T-helper 17 cell (primary cell): ENCODE measurements at regions not wholly inside any gene's neighbourhood (a gene's known extent, or its start where the extent isn't known, plus 50 kb on each side); places are given as distances from the start of the nearest gene placed in this dataset.
"Not testable (repeated sequence)": the region's sequence is repeated elsewhere in the genome, so short reads cannot be mapped to it uniquely, and the experiment has no call there.

Source experiments
- ATAC-seq: fragments of 150-1000 bp; cut with Tn5 transposase; 2 replicates; pipeline ENCODE4 v1.10.0; 2021; ENCODE audit warnings: mild to moderate bottlenecking, moderate library complexity
- DNase-seq, 3 donors: peaks; one replicate each; pipeline versions ENCODE4 v3.0.0 to v3.0.0-alpha.2; 2020 to 2021
- H3K9me3 ChIP-seq: one replicate; pipeline ENCODE4 v1.7.0; 2013; ENCODE audit warnings: low read length, mild to moderate bottlenecking; ENCODE audit not compliant: control insufficient read depth, poor library complexity, severe bottlenecking
- H3K27ac Mint-ChIP-seq: one replicate; pipeline ENCODE4 v1.8.0; 2022; ENCODE audit warnings: mild to moderate bottlenecking, moderate library complexity, mixed read lengths
- H3K27me3 Mint-ChIP-seq: one replicate; pipeline ENCODE4 v1.8.0; 2022; ENCODE audit warnings: mixed read lengths
- H3K36me3 Mint-ChIP-seq: one replicate; pipeline ENCODE4 v1.8.0; 2022; ENCODE audit warnings: low read depth, mixed read lengths
- H3K4me1 Mint-ChIP-seq: one replicate; pipeline ENCODE4 v1.8.0; 2022; ENCODE audit warnings: mild to moderate bottlenecking, mixed read lengths
- H3K4me3 Mint-ChIP-seq: one replicate; pipeline ENCODE4 v1.8.0; 2022; ENCODE audit warnings: mild to moderate bottlenecking, moderate library complexity, mixed read lengths

DNA sequence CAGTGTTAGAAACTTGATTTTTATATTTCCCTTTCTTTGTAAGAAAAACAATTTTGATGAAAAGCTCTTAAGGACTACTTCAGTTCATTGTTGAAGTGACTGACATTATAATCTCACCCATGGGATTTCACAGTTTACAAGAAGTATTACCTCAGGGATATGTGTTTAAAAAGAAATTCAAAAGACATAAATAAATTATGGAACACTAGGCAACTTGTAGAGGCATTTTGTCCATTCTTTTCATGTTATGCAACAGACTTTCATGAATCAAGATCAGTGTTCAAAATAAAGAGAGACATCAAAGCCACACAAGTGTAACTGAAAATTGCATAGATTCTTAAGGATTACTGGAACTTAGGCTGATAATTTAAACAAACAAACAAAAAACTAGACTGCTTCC, 196.8 kb upstream of the AGTR1 start:
- ATAC-seq (no peak), DNase-seq (no peak)
- Mint-ChIP-seq H3K4me3 (no peak overlapping the region), H3K36me3 (no peaks in the 10 kb centered on the region), H3K4me1 (no peaks in the 10 kb centered on the region), H3K27me3 (no peaks in the 10 kb centered on the region), H3K27ac (no peak overlapping the region)
- no peaks in the 10 kb centered on the region for H3K9me3 ChIP-seq

DNA sequence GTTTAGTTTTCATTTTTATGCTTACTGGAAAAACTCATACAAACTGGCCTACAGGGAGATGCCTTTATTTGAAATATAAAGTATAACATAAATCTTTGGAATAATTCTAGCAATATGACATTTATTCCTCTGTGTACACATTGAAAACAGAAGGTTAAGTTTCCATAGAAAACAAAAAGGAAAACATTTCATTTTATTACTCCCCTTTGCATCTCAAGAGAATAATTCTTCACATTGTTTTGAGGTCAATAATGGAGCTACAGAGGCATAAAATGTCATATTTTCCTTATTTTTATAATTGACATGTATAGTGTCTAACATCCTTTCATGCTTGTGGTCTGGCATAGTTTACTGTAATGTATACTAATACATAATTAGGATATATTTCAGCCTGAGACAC, 187.6 kb upstream of the AGTR1 start:
- Mint-ChIP-seq H3K4me3 (no peak overlapping the region), H3K4me1 (no peaks in the 10 kb centered on the region), H3K27ac (no peak overlapping the region), H3K27me3 (no peaks in the 10 kb centered on the region), H3K36me3 (no peaks in the 10 kb centered on the region)
- DNase-seq (no peak), ATAC-seq (no peak)
- H3K9me3 ChIP-seq = no peaks in the 10 kb centered on the region

DNA sequence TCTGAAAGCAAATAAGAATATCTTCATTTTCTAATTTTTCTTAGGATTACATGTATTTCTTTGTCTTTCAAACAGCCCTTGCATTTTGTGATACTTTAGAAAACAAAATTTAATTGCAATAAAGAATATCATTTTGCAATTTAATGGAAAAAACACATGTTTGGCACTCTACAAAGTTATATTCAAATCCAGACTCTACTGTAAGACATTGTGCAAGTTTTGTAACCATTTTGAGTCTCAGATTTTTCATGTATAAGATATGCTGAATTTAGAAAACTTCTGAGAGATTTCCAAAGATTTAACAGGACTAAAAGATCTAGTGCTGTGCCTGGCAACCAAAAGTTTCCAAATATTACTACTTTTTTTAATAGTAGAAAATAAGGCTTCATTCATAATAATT, 187.1 kb upstream of the AGTR1 start:
- Mint-ChIP-seq H3K4me1 (no peaks in the 10 kb centered on the region), H3K27ac (no peak overlapping the region), H3K4me3 (no peak overlapping the region), H3K36me3 (no peaks in the 10 kb centered on the region), H3K27me3 (no peaks in the 10 kb centered on the region)
- no peak for ATAC-seq
- no peaks in the 10 kb centered on the region for H3K9me3 ChIP-seq
- no peak for DNase-seq

DNA sequence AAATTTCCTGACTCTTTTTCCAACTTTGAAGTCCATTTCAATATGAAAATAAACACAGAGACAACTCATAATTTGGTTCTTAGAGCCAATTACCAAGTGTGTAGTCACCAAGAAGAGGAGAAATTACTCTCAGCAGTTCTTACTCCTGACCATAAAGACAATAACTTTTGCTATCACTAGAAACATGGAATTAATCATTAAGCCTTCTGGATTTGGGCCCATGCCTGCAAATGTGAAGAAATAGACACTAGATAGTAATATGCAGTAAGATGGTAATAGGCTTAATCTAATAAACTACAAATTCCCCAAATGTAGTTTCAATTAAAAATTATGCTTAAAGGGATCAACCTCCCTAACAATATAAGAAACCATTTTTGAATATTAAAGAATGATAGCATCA, 185.1 kb upstream of the AGTR1 start:
- H3K4me3 Mint-ChIP-seq = no peak overlapping the region

DNA sequence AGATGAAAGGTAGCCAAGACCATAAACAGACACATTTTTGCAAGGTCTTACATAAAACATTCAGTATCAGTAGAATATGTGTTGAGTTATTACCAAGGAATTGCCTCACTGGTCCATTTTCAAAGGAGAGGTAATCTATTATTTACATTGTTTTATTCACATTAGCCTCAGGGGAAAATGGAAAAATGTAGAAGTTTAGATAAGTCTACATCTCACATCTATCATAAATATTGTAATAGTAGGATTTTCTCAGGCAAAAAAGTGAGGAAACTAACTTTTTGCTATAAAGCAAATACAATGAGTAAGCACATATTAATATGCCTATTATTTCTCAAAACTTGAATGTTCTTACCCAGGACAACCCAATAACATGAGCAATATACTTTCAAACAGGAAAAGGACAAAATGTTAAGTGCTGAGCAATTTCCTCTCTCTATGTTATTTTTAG, 184.6 kb upstream of the AGTR1 start:
- no peaks in the 10 kb centered on the region for H3K27me3 Mint-ChIP-seq
- H3K9me3 ChIP-seq = no peaks in the 10 kb centered on the region
- no peak overlapping the region for H3K4me3 Mint-ChIP-seq
- no peaks in the 10 kb centered on the region for H3K36me3 Mint-ChIP-seq
- no peaks in the 10 kb centered on the region for H3K4me1 Mint-ChIP-seq
- ATAC-seq = no peak
- DNase-seq = no peak
- no peak overlapping the region for H3K27ac Mint-ChIP-seq

More for the DNA sequence above, 185.1 kb upstream of the AGTR1 start:
- no peaks in the 10 kb centered on the region for H3K4me1 Mint-ChIP-seq
- no peaks in the 10 kb centered on the region for H3K9me3 ChIP-seq
- no peaks in the 10 kb centered on the region for H3K36me3 Mint-ChIP-seq
- DNase-seq (no peak), ATAC-seq (no peak)
- no peaks in the 10 kb centered on the region for H3K27me3 Mint-ChIP-seq
- H3K27ac Mint-ChIP-seq = no peak overlapping the region

DNA sequence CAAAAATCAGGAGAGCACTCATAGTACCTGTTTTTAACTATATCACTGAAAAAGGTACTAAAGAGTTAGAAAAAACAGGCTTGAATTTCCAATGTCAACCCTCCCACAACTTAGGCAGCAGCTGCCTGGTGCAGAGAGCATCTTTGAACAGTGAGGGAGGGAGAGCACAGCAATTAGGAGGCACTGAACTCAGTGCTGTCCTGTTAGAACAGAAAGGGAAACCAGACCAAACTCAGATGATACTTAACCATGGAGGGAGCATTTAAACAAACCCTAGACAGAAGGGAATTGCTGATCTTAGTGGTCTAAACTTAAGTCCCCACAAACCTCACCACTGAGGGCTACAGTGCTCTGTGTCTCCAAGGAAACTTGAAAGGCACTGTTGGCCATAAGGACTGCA, 179.2 kb upstream of the AGTR1 start:
- Mint-ChIP-seq H3K27me3 (no peaks in the 10 kb centered on the region), H3K36me3 (no peaks in the 10 kb centered on the region), H3K4me1 (no peaks in the 10 kb centered on the region), H3K4me3 (no peak overlapping the region), H3K27ac (no peak overlapping the region)
- DNase-seq = no peak
- no peak for ATAC-seq
- no peaks in the 10 kb centered on the region for H3K9me3 ChIP-seq

DNA sequence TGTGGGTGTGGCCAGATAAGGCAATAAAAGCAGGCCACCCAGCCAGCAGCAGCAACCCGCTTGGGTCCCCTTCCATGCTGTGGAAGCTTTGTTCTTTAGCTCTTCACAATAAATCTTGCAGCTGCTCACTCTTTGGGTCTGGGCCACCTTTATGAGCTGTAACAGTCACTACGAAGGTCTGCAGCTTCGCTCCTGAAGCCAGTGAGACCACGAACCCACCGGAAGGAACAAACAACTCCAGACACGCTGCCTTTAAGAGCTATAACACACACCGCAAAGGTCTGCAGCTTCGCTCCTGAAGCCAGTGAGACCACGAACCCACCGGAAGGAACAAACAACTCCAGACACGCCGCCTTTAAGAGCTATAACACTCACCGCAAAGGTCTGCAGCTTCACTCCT, 172.1 kb upstream of the AGTR1 start:
- not testable (repeated sequence) for DNase-seq, H3K4me3 Mint-ChIP-seq, ATAC-seq, H3K27ac Mint-ChIP-seq, H3K36me3 Mint-ChIP-seq, H3K9me3 ChIP-seq, H3K4me1 Mint-ChIP-seq, H3K27me3 Mint-ChIP-seq

DNA sequence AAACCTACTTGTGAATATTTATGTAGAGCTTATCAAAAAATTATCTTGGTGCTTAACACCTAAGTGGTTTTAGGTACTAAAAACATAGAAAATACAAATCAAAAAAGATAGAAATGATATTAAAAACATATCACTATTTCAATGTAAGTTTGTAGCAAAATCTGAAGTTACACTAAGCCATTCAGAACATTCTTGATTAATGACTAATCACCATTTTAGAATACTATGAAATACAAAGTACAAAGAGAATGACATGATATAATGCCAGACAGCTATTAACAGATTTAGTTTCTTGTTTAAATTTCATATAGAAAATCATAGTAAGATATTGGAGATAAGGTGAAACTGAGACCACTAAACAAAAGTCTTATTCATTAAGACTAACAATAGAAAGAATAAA, 169.7 kb upstream of the AGTR1 start:
- DNase-seq (no peak), ATAC-seq (no peak)
- H3K4me1 Mint-ChIP-seq = no peaks in the 10 kb centered on the region
- no peak overlapping the region for H3K27ac Mint-ChIP-seq
- no peaks in the 10 kb centered on the region for H3K27me3 Mint-ChIP-seq
- H3K9me3 ChIP-seq = no peaks in the 10 kb centered on the region
- no peaks in the 10 kb centered on the region for H3K36me3 Mint-ChIP-seq
- no peak overlapping the region for H3K4me3 Mint-ChIP-seq

DNA sequence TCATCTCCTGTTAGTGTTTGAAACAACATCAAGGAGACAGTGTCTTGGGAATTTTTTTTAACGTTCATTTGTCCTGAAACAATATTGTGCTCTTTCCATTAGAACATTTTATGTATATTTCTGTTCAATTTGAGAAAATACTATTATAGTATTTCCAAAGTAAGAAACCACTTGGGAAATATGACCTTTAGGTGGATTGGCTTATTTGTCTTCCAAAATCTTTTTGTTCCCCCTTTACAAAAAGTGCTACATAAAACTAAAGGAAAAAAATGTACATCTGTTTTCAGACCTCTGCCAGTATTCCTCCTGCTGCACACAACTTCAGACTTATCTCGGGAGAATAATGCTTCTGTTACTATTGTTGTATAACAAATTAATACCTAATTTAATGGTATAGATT, 165.9 kb upstream of the AGTR1 start:
- H3K4me3 Mint-ChIP-seq = no peak overlapping the region
- DNase-seq = no peak
- no peak for ATAC-seq
- H3K27ac Mint-ChIP-seq = no peak overlapping the region
- no peaks in the 10 kb centered on the region for H3K9me3 ChIP-seq
- no peaks in the 10 kb centered on the region for H3K4me1 Mint-ChIP-seq
- no peaks in the 10 kb centered on the region for H3K27me3 Mint-ChIP-seq
- H3K36me3 Mint-ChIP-seq = no peaks in the 10 kb centered on the region

DNA sequence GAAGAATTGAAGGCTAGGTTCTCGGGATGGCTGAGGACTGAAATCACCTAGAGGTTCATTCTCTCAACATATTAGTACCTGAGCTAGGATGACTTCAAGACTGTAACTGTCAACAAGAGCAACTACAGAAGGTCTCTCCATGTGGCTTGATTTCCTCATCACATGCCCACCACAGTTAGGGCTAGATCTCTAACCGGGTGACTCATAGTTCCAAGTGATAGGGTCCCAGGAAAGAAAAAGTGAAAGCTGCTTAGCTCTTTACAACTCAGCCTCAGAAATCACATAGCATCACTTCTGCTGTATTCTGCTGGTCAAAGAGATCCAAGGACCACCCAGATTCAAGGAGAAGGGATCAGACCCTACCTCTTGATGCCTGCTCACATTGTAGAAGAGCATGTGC, 165.4 kb upstream of the AGTR1 start:
- H3K4me3 Mint-ChIP-seq = no peak overlapping the region
- H3K9me3 ChIP-seq = no peaks in the 10 kb centered on the region
- H3K36me3 Mint-ChIP-seq = no peaks in the 10 kb centered on the region
- ATAC-seq (no peak), DNase-seq (no peak)
- no peak overlapping the region for H3K27ac Mint-ChIP-seq
- no peaks in the 10 kb centered on the region for H3K27me3 Mint-ChIP-seq
- no peaks in the 10 kb centered on the region for H3K4me1 Mint-ChIP-seq

DNA sequence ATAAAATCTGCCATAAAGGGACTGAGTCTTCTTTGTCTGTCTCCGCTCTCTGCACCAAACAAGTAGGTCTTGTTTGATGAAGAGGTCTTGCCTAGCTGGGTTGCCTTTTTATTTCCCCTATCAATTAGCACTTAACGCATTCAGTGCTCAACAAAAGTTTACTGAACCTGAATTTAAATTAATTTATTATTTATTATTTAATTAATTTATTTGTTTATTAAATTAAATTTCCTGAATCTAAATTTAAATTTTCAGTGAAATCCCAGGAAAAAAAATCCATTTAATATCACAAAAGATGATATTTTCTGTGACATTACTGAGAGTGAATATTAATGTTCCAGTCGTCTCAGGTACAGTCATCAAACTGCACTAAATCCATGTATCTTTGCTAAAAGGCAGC, 164.9 kb upstream of the AGTR1 start:
- no peak for ATAC-seq
- no peaks in the 10 kb centered on the region for H3K27me3 Mint-ChIP-seq
- H3K4me3 Mint-ChIP-seq = no peak overlapping the region
- no peaks in the 10 kb centered on the region for H3K9me3 ChIP-seq
- no peaks in the 10 kb centered on the region for H3K4me1 Mint-ChIP-seq
- no peak for DNase-seq
- H3K27ac Mint-ChIP-seq = no peak overlapping the region
- H3K36me3 Mint-ChIP-seq = no peaks in the 10 kb centered on the region

DNA sequence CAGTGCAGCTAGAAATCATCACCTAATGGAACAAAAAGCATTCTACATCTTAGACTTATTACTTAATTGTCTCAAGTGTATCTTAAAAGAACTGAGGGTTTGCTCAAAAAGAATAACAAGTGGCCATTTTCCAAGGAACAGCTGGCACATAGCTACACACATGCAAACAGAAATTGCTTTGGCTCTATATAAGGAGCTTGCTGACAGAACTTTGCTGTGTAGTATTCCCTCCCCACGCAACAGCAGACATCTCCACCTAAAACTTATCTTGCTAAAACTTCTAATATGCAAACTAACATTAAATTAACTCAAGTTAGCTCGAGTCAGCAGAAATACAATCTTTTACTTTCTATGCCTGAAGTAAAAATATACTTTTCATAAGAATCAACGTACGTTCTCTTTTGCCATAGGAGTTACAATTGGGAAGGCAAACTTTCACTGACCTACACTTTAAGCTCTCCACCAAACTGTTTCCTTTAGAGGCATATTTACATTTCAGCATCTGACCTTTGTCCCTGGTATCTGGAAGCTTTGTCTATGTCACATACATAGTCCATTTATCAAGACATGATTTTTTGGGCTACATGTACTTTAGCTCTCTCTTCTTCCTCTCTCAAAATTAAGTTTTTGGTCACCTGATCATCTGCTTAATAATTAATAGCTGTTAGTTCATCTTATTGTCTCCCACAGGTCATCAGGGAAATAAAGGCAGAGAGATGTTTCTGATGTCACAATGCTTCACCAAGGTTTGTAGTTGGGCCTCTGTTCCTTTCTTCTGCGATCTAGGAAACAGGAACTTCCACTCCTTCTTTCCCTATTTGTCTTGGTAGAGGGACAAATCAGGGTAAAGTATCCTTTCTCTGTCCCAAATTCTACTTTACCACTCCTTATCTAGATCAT, 163.4 kb upstream of the AGTR1 start:
- no peaks in the 10 kb centered on the region for H3K27me3 Mint-ChIP-seq

DNA sequence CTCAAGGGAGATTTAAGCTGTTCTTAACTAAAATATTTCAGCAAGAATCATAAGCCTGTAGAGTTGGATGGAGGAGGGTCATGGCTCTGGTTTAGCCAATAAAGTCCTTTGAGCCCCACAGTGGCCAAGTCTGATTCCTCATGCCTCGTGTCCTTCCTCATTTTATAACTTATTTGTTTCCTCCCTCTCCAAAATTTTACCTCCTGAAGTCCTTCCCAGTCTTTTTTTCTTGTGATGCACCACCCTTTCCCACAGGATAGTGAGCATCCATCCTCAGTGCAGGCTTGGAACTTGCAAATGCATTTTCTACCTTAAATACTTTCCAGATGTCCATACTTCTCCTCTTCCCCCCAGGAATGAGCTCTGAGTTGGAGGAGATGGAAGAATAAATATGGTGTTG, 162.7 kb upstream of the AGTR1 start:
- DNase-seq (no peak), ATAC-seq (no peak)
- no peak overlapping the region for H3K4me3 Mint-ChIP-seq
- H3K4me1 Mint-ChIP-seq = no peaks in the 10 kb centered on the region
- H3K27ac Mint-ChIP-seq = no peak overlapping the region
- H3K27me3 Mint-ChIP-seq = no peaks in the 10 kb centered on the region
- H3K36me3 Mint-ChIP-seq = no peaks in the 10 kb centered on the region
- H3K9me3 ChIP-seq = peaks cover 3% of the 10 kb centered on the region

More for the DNA sequence above, 163.4 kb upstream of the AGTR1 start:
- Mint-ChIP-seq H3K27ac (no peak overlapping the region), H3K36me3 (no peaks in the 10 kb centered on the region), H3K4me1 (no peaks in the 10 kb centered on the region), H3K4me3 (no peak overlapping the region)
- H3K9me3 ChIP-seq = no peaks in the 10 kb centered on the region
- DNase-seq (no peak), ATAC-seq (no peak)

DNA sequence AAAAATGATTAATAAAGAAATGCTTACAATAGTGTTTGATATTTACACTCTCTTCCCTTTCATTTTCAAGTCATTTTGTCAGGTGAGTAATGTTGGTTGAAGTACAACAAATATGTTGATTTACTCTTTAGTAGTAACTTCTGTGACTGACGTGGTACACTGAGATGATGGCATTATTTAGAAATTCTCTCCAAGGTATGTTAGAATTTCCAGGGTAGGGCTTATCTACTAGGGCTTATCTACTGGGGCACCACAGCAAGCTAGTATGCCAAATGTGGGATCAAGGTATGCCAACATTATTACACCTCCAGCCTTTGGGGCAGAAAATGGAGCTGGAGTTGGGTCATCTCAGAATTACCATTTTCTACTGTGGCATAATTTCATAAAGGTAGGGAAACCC, 157.4 kb upstream of the AGTR1 start:
- no peak for ATAC-seq
- Mint-ChIP-seq H3K27me3 (no peaks in the 10 kb centered on the region), H3K36me3 (no peaks in the 10 kb centered on the region), H3K27ac (no peak overlapping the region), H3K4me3 (no peak overlapping the region), H3K4me1 (no peaks in the 10 kb centered on the region)
- no peak for DNase-seq
- peaks cover 3% of the 10 kb centered on the region for H3K9me3 ChIP-seq
